ENCODE measurements at regions not wholly inside any gene's neighbourhood (a gene's known extent, or its start where the extent isn't known, plus 50 kb on each side); places are given as distances from the start of the nearest gene placed in this dataset.

- ChIA-PET POLR2A (interaction anchor here (1.2 kb wide), 1 partner anchor 60 kb away, joined by 3 read pairs; no protein-coding TSS in a partner anchor), CTCF (interaction anchor here (0.6 kb wide), 1 partner anchor 19 kb away, joined by 4 read pairs; no protein-coding TSS in a partner anchor)
- no peaks in the 10 kb centered on the region for H3K36me3 ChIP-seq (ENCODE audit: control insufficient read depth in 2 of 2, insufficient read depth in 1 of 2, low read length in 2 of 2)
- no peak for TF ChIP-seq ZSCAN23 (tag by site-specific recombination; IDR thresholded peaks at IDR 0.05)
- no peak for TF ChIP-seq ZNF112 (tag by site-specific recombination; IDR thresholded peaks at IDR 0.05)
- TF ChIP-seq ZNF324 (tag by site-specific recombination; IDR thresholded peaks at IDR 0.05), result no peak
- no peak for TF ChIP-seq ZNF777 (tag by site-specific recombination; IDR thresholded peaks at IDR 0.05; ENCODE audit: borderline replicate concordance)
- TF ChIP-seq BCL6B (tag by site-specific recombination; IDR thresholded peaks at IDR 0.05), result no peak
- TF ChIP-seq PRDM4 (tag by site-specific recombination; IDR thresholded peaks at IDR 0.05), result no peak
- no peak for TF ChIP-seq KLF16 (tag by site-specific recombination; IDR thresholded peaks at IDR 0.05)
- no peak for TF ChIP-seq ZNF654 (tag by site-specific recombination; IDR thresholded peaks at IDR 0.05; ENCODE audit: low read depth)
- no peak for TF ChIP-seq ZNF560 (tag by site-specific recombination; IDR thresholded peaks at IDR 0.05; ENCODE audit: borderline replicate concordance)
- TF ChIP-seq ZNF768 (tag by site-specific recombination; IDR thresholded peaks at IDR 0.05), result no peak
- TF ChIP-seq ZNF561 (tag by site-specific recombination; IDR thresholded peaks at IDR 0.05; ENCODE audit: borderline replicate concordance), result no peak
- no peak for TF ChIP-seq ZNF629 (tag by site-specific recombination; IDR thresholded peaks at IDR 0.05)
- TF ChIP-seq HOXD13 (CRISPR knock-in tag; IDR thresholded peaks at IDR 0.05; ENCODE audit: borderline replicate concordance), result no peak
- no peak for TF ChIP-seq YY2 (tag by site-specific recombination; IDR thresholded peaks at IDR 0.05)
- no peak for TF ChIP-seq ZSCAN4 (tag by site-specific recombination; IDR thresholded peaks at IDR 0.05)
- no peak for TF ChIP-seq GLI4 (tag by site-specific recombination; IDR thresholded peaks at IDR 0.05)
- no peak for TF ChIP-seq ZNF404 (tag by site-specific recombination; IDR thresholded peaks at IDR 0.05)
- H3K27ac ChIP-seq (ENCODE audit: extremely low read depth, low read depth, low read length), result no peak overlapping the region
- H3K9me3 ChIP-seq (ENCODE audit: control insufficient read depth, insufficient read depth, low read depth, low read length), result no peaks in the 10 kb centered on the region
- no peak overlapping the region for H3K4me3 ChIP-seq (ENCODE audit: low read depth, low read length)
- peaks cover 17% of the 10 kb centered on the region for H3K4me1 ChIP-seq (ENCODE audit: control insufficient read depth, insufficient read depth, low read length)
These were observed 338.1 kb upstream of the SNX7 start for GRCh38 chr1:98323388-98323787.

GRCh38 chr1:98322966-98323365 is 338.6 kb upstream of the SNX7 start:
- Histone ChIP-seq H3K4me1 (ENCODE audit: control insufficient read depth, insufficient read depth, low read length) (peaks cover 17% of the 10 kb centered on the region), H3K36me3 (ENCODE audit: control insufficient read depth in 2 of 2, insufficient read depth in 1 of 2, low read length in 2 of 2) (no peaks in the 10 kb centered on the region), H3K27ac (ENCODE audit: extremely low read depth, low read depth, low read length) (no peak overlapping the region), H3K9me3 (ENCODE audit: control insufficient read depth, insufficient read depth, low read depth, low read length) (no peaks in the 10 kb centered on the region), H3K4me3 (ENCODE audit: low read depth, low read length) (no peak overlapping the region)
- POLR2A ChIA-PET, result interaction anchor here (1.2 kb wide), 1 partner anchor 59 kb away, joined by 3 read pairs; no protein-coding TSS in a partner anchor
- TF ChIP-seq ZFP69B (tag by site-specific recombination; IDR thresholded peaks at IDR 0.05) (no peak), ZNF518A (tag by site-specific recombination; conservative IDR thresholded peaks at IDR 0.05; ENCODE audit: low read depth) (no peak), ZNF354C (tag by site-specific recombination; IDR thresholded peaks at IDR 0.05; ENCODE audit: borderline replicate concordance, low read depth) (no peak), ZNF600 (tag by site-specific recombination; IDR thresholded peaks at IDR 0.05) (no peak), ZNF449 (tag by site-specific recombination; IDR thresholded peaks at IDR 0.05) (no peak)
- CTCF ChIA-PET, result interaction anchor here (0.5 kb wide), 1 partner anchor 269 kb away, joined by 3 read pairs; no protein-coding TSS in a partner anchor
